ENCODE measurements at regions not wholly inside any gene's neighbourhood (a gene's known extent, or its start where the extent isn't known, plus 50 kb on each side); places are given as distances from the start of the nearest gene placed in this dataset.

GRCh38 chr2:35973737-35974132, 381.8 kb upstream of the CRIM1 start:
- no peak for TF ChIP-seq CTCF (IDR thresholded peaks at IDR 0.05; ENCODE audit: low read depth, low read length, poor library complexity, severe bottlenecking)
- TF ChIP-seq EZH2phosphoT487 (IDR thresholded peaks at IDR 0.05; ENCODE audit: borderline replicate concordance, low read length) = no peak
